NCI-H345 treated with DMSO at 0.1 percent for 48 hours (cell line): ENCODE measurements at regions not wholly inside any gene's neighbourhood (a gene's known extent, or its start where the extent isn't known, plus 50 kb on each side); places are given as distances from the start of the nearest gene placed in this dataset.

ENCODE experiments used
- DNase-seq: peaks from one replicate; lab custom pipeline; 2025; ENCODE audit not compliant: unreplicated experiment; lab: John Stamatoyannopoulos, UW

GRCh38 chr4:54793856-54794422 is 136.2 kb downstream of the KIT start:
- DNase-seq = no peak
